GM19372 (cell line): ENCODE measurements at regions not wholly inside any gene's neighbourhood (a gene's known extent, or its start where the extent isn't known, plus 50 kb on each side); places are given as distances from the start of the nearest gene placed in this dataset.

ENCODE experiments used
- ATAC-seq: cut with Tn5 transposase; IDR thresholded peaks from one replicate; pipeline ENCODE4 v1.9.1; 2021; ENCODE audit warnings: mild to moderate bottlenecking, low read depth, moderate library complexity; ENCODE audit not compliant: unreplicated experiment

GRCh38 chr4:23741681-23742191 lies 148.1 kb downstream of the PPARGC1A start:
- ATAC-seq, result no peak

GRCh38 chr4:23737571-23737970 lies 152.3 kb downstream of the PPARGC1A start:
- no peak for ATAC-seq

- ATAC-seq, result no peak
Observed at GRCh38 chr4:23736466-23736865, 153.4 kb downstream of the PPARGC1A start.

GRCh38 chr4:23734000-23734399 lies 155.8 kb downstream of the PPARGC1A start:
- ATAC-seq, result no peak

- ATAC-seq, result no peak
Observed at GRCh38 chr4:23733476-23733875, 156.4 kb downstream of the PPARGC1A start.

GRCh38 chr4:23730998-23731397 lies 158.8 kb downstream of the PPARGC1A start:
- no peak for ATAC-seq

- ATAC-seq, result no peak
Observed at GRCh38 chr4:23728971-23729370, 160.9 kb downstream of the PPARGC1A start.

GRCh38 chr4:23728393-23728792 lies 161.5 kb downstream of the PPARGC1A start:
- no peak for ATAC-seq

- no peak for ATAC-seq
Observed at GRCh38 chr4:23720556-23720955, 169.3 kb downstream of the PPARGC1A start.

- no peak for ATAC-seq
Observed at GRCh38 chr4:23718435-23718834, 171.4 kb downstream of the PPARGC1A start.

GRCh38 chr4:23717528-23718248 lies 172.2 kb downstream of the PPARGC1A start:
- ATAC-seq, result no peak

GRCh38 chr4:23710298-23710697 lies 179.5 kb downstream of the PPARGC1A start:
- no peak for ATAC-seq

GRCh38 chr4:23707652-23708026 lies 182.2 kb downstream of the PPARGC1A start:
- ATAC-seq, result no peak

GRCh38 chr4:23706972-23707651 lies 182.7 kb downstream of the PPARGC1A start:
- ATAC-seq, result no peak

- ATAC-seq, result no peak
Observed at GRCh38 chr4:23700197-23700596, 189.7 kb downstream of the PPARGC1A start.

GRCh38 chr4:23697722-23698121 lies 192.1 kb downstream of the PPARGC1A start:
- ATAC-seq, result no peak

GRCh38 chr4:23697001-23697528 lies 192.8 kb downstream of the PPARGC1A start:
- ATAC-seq, result no peak

- no peak for ATAC-seq
Observed at GRCh38 chr4:23686169-23686897, 203.5 kb downstream of the PPARGC1A start.

- ATAC-seq, result no peak
Observed at GRCh38 chr4:23685471-23685870, 204.4 kb downstream of the PPARGC1A start.

- no peak for ATAC-seq
Observed at GRCh38 chr4:23680671-23681518, 209.0 kb downstream of the PPARGC1A start.
